K562 (cell line): ENCODE measurements at regions not wholly inside any gene's neighbourhood (a gene's known extent, or its start where the extent isn't known, plus 50 kb on each side); places are given as distances from the start of the nearest gene placed in this dataset.

Source experiments
- FOS ChIP-seq: IDR thresholded peaks from 3 replicates; pipeline ENCODE4 v1.6.1; 2011; ENCODE audit not compliant: insufficient read length; ENCODE audit errors: extremely low read depth
- NCOR1 ChIP-seq: fragments of 450-650 bp; IDR thresholded peaks from 2 replicates; pipeline ENCODE4 v1.6.1; 2016; ENCODE audit warnings: mild to moderate bottlenecking, moderate library complexity
- POLR2A ChIP-seq: fragments of 450-650 bp; conservative IDR thresholded peaks from 2 replicates; pipeline ENCODE4 v1.6.1; 2016
- TARDBP ChIP-seq: fragments of 450-650 bp; IDR thresholded peaks from 2 replicates; pipeline ENCODE4 v1.6.1; 2016
- TF ChIP-seq, protein P1 (sequence below), 3 experiments: IDR thresholded peaks in 2 of 3; conservative IDR thresholded peaks in 1 of 3; 2 replicates each; pipeline ENCODE4 v1.5.1; 2011 to 2012; ENCODE audit warnings: low read length in 3 of 3, mild to moderate bottlenecking in 3 of 3, control low read depth in 2 of 3, improper control_type of control experiment in 1 of 3, inconsistent platforms in 1 of 3, low read depth in 1 of 3, mixed read lengths in 1 of 3, moderate library complexity in 1 of 3; ENCODE audit not compliant: insufficient read depth in 2 of 3

DNA sequence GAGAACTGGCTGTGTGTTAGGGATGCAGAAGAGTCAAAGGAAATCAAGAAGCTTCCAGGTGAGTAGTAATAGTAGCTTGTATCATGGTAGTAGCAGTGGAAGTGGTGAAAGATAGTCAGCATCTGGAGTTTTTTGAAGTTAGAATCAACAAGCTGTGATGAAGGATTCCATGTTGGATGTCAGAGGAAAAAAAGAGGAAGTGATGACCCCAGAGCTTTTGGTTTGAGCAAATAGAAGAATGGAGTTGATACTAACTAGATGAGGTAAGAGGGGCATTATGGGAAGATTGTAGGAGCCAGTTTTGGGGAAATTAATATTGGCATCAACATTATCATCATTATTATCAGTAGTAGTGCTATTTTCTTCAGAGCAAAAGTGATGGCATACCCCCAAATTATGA, 542.2 kb downstream of the XIRP2 start:
- TF ChIP-seq FOS: no peak
- TF ChIP-seq, protein P1, sequence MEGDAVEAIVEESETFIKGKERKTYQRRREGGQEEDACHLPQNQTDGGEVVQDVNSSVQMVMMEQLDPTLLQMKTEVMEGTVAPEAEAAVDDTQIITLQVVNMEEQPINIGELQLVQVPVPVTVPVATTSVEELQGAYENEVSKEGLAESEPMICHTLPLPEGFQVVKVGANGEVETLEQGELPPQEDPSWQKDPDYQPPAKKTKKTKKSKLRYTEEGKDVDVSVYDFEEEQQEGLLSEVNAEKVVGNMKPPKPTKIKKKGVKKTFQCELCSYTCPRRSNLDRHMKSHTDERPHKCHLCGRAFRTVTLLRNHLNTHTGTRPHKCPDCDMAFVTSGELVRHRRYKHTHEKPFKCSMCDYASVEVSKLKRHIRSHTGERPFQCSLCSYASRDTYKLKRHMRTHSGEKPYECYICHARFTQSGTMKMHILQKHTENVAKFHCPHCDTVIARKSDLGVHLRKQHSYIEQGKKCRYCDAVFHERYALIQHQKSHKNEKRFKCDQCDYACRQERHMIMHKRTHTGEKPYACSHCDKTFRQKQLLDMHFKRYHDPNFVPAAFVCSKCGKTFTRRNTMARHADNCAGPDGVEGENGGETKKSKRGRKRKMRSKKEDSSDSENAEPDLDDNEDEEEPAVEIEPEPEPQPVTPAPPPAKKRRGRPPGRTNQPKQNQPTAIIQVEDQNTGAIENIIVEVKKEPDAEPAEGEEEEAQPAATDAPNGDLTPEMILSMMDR (IDR thresholded peaks at IDR 0.05 in 2 of 3, conservative IDR thresholded peaks at IDR 0.05 in 1 of 3; ENCODE audit: insufficient read depth in 2 of 3, low read depth in 1 of 3, low read length in 3 of 3): no peak
- TF ChIP-seq NCOR1: no peak
- no peak for TF ChIP-seq POLR2A
- no peak for TF ChIP-seq TARDBP
